ENCODE measurements at regions not wholly inside any gene's neighbourhood (a gene's known extent, or its start where the extent isn't known, plus 50 kb on each side); places are given as distances from the start of the nearest gene placed in this dataset.
"Not testable (repeated sequence)": the region's sequence is repeated elsewhere in the genome, so short reads cannot be mapped to it uniquely, and the experiment has no call there.

DNA sequence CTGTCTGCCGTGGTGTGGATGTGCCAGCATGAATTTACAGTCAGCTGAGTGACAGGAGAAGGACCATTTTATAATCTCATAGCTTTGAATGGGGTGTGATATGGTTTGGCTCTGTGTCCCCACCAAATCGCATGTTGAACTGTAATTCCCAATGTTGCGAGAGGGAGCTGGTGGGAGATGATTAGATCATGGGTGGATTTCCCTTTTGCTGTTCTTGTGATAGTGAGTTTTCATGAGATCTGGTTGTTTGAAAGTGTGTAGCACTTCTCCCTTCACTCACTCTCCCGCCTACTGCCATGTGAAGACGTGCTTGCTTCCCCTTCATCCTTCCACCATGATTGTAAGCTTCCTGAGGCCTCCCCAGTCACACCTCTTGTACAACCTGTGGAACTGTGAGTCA, 111.9 kb upstream of the CHD2 start:
- Mint-ChIP-seq H3K27me3 (ENCODE audit: unreplicated experiment) (no peaks in the 10 kb centered on the region), H3K4me1 (ENCODE audit: unreplicated experiment) (no peaks in the 10 kb centered on the region), H3K36me3 (ENCODE audit: unreplicated experiment) (no peaks in the 10 kb centered on the region), H3K27ac (ENCODE audit: unreplicated experiment) (no peak overlapping the region), H3K4me3 (ENCODE audit: unreplicated experiment) (no peak overlapping the region), H3K9me3 (ENCODE audit: unreplicated experiment) (no peaks in the 10 kb centered on the region)
- no peak for TF ChIP-seq CTCF (IDR thresholded peaks at IDR 0.05)
- DNase-seq (ENCODE audit: extremely low spot score, unreplicated experiment), result no peak

DNA sequence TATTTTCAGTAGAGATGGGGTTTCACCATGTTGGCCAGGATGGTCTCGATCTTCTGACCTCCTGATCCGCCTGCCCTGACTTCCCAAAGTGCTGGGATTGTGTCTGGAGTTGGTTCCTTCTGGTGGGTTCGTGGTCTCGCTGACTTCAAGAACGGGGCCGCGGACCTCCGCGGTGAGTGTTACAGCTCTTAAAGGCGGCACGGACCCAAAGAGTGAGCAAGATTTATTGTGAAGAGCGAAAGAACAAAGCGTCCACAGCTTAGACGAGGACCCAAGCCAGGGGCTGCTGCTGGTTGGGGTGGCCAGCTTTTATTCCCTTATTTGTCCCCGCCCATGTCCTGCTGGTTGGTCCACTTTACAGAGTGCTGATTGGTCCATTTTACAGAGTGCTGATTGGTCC, 111.3 kb upstream of the CHD2 start:
- not testable (repeated sequence) for H3K27me3 Mint-ChIP-seq (ENCODE audit: unreplicated experiment); H3K4me3 Mint-ChIP-seq (ENCODE audit: unreplicated experiment); H3K9me3 Mint-ChIP-seq (ENCODE audit: unreplicated experiment); H3K36me3 Mint-ChIP-seq (ENCODE audit: unreplicated experiment); DNase-seq (ENCODE audit: extremely low spot score, unreplicated experiment); H3K4me1 Mint-ChIP-seq (ENCODE audit: unreplicated experiment); H3K27ac Mint-ChIP-seq (ENCODE audit: unreplicated experiment)

- Mint-ChIP-seq H3K27me3 (ENCODE audit: unreplicated experiment) (no peaks in the 10 kb centered on the region), H3K9me3 (ENCODE audit: unreplicated experiment) (no peaks in the 10 kb centered on the region), H3K27ac (ENCODE audit: unreplicated experiment) (no peak overlapping the region), H3K4me1 (ENCODE audit: unreplicated experiment) (peaks cover 4% of the 10 kb centered on the region), H3K36me3 (ENCODE audit: unreplicated experiment) (no peaks in the 10 kb centered on the region), H3K4me3 (ENCODE audit: unreplicated experiment) (no peak overlapping the region)
- TF ChIP-seq CTCF (IDR thresholded peaks at IDR 0.05), result no peak
- no peak for DNase-seq (ENCODE audit: extremely low spot score, unreplicated experiment)
Measured at GRCh38 chr15:92796161-92796611, 103.9 kb upstream of the CHD2 start.

DNA sequence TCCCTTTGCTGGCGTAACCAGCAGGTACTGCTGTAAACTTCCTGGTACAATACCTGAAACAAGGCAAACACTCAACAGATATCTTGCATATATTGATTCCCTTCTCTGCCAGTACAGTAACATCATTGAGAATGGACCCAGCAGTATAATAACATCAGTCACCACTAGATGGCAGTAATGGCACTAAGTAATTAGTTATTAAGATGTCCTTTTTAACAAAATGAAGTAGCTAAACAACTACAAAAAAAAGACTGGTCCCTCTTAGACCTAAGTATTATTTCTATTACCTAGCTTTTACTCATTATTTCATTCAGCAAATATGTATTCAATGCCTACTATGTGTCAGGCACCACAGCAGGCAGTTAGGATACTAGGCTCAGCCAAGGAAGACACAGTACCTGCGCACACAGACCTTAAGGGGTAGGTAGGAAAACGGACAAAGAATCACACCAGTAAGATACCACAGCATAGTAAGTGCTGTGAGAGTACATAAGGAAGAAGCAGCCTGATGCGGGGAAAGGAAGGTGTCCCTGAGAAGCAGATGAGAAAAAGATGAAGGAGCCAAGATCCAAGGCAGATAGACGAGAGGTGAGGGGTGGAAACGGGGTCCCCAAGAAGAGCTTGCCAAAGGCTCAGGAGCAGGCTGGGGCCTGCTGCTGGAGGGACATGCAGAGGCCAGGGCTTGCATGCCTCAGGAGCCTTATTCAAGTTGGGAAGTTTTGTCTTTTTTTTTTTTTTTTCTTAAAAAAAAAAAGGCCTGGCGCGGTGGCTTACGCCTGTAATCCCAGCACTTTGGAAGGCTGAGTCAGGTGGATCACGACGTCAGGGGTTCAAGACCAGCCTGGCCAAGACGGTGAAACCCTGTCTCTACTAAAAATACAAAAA, 102.7 kb upstream of the CHD2 start:
- DNase-seq (ENCODE audit: extremely low spot score, unreplicated experiment), result no peak
- peaks cover 17% of the 10 kb centered on the region for H3K4me1 Mint-ChIP-seq (ENCODE audit: unreplicated experiment)
- no peaks in the 10 kb centered on the region for H3K27me3 Mint-ChIP-seq (ENCODE audit: unreplicated experiment)
- no peaks in the 10 kb centered on the region for H3K9me3 Mint-ChIP-seq (ENCODE audit: unreplicated experiment)
- H3K27ac Mint-ChIP-seq (ENCODE audit: unreplicated experiment), result no peak overlapping the region
- H3K36me3 Mint-ChIP-seq (ENCODE audit: unreplicated experiment), result no peaks in the 10 kb centered on the region
- TF ChIP-seq CTCF (IDR thresholded peaks at IDR 0.05), result peak; percentile 74
- H3K4me3 Mint-ChIP-seq (ENCODE audit: unreplicated experiment), result no peak overlapping the region

DNA sequence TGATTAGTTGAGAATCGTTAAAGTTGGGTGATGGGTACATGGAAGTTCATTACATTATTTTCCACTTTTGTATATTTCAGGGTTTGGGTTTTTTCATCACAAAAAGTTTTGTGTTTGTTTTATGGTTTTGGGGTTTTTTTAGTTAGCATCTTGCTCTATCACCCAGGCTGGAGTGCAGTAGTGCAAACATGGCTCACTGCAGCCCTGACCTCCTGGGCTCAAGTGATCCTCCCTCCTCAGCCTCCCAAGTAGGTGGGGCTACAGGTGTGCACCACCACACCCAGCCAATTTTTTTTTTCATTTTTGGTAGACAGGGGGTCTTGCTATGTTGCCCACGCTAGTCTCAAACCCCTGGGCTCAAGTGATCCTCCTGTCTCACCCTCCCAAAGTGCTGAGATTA, 100.1 kb upstream of the CHD2 start:
- Mint-ChIP-seq H3K9me3 (ENCODE audit: unreplicated experiment) (no peaks in the 10 kb centered on the region), H3K4me1 (ENCODE audit: unreplicated experiment) (peaks cover 32% of the 10 kb centered on the region), H3K27ac (ENCODE audit: unreplicated experiment) (no peak overlapping the region), H3K27me3 (ENCODE audit: unreplicated experiment) (no peaks in the 10 kb centered on the region), H3K4me3 (ENCODE audit: unreplicated experiment) (no peak overlapping the region), H3K36me3 (ENCODE audit: unreplicated experiment) (no peaks in the 10 kb centered on the region)
- no peak for DNase-seq (ENCODE audit: extremely low spot score, unreplicated experiment)
- TF ChIP-seq CTCF (IDR thresholded peaks at IDR 0.05), result no peak

GRCh38 chr15:92800416-92801055, 99.6 kb upstream of the CHD2 start:
- not testable (repeated sequence) for H3K4me3 Mint-ChIP-seq (ENCODE audit: unreplicated experiment); H3K27me3 Mint-ChIP-seq (ENCODE audit: unreplicated experiment); H3K36me3 Mint-ChIP-seq (ENCODE audit: unreplicated experiment); DNase-seq (ENCODE audit: extremely low spot score, unreplicated experiment); H3K9me3 Mint-ChIP-seq (ENCODE audit: unreplicated experiment)
- Mint-ChIP-seq H3K4me1 (ENCODE audit: unreplicated experiment) (peaks cover 32% of the 10 kb centered on the region), H3K27ac (ENCODE audit: unreplicated experiment) (peak overlapping the region; percentile 60)

- DNase-seq (ENCODE audit: extremely low spot score, unreplicated experiment); H3K9me3 Mint-ChIP-seq (ENCODE audit: unreplicated experiment); H3K36me3 Mint-ChIP-seq (ENCODE audit: unreplicated experiment); H3K4me3 Mint-ChIP-seq (ENCODE audit: unreplicated experiment); H3K27me3 Mint-ChIP-seq (ENCODE audit: unreplicated experiment): not testable (repeated sequence)
- Mint-ChIP-seq H3K4me1 (ENCODE audit: unreplicated experiment) (peaks cover 32% of the 10 kb centered on the region), H3K27ac (ENCODE audit: unreplicated experiment) (peak overlapping the region; percentile 85)
Measured at GRCh38 chr15:92801056-92801773, 98.9 kb upstream of the CHD2 start.
